H9 (cell line): ENCODE measurements at regions not wholly inside any gene's neighbourhood (a gene's known extent, or its start where the extent isn't known, plus 50 kb on each side); places are given as distances from the start of the nearest gene placed in this dataset.

Experiments
- DNase-seq: peaks from one replicate; pipeline ENCODE4 v3.0.0-alpha.2; 2017
- H2AFZ ChIP-seq: one replicate; pipeline ENCODE4 v1.6.1; 2013; ENCODE audit warnings: mild to moderate bottlenecking, low read length, control low read depth, moderate library complexity
- H2AK5ac ChIP-seq: 2 replicates; pipeline ENCODE4 v1.6.1; 2013; ENCODE audit warnings: low read length, control low read depth, mixed read lengths; ENCODE audit not compliant: insufficient read length
- H2BK120ac ChIP-seq: one replicate; pipeline ENCODE4 v1.6.1; 2013; ENCODE audit warnings: low read depth, mild to moderate bottlenecking, low read length, control low read depth, inconsistent platforms; ENCODE audit not compliant: poor library complexity, severe bottlenecking
- H2BK12ac ChIP-seq: 2 replicates; pipeline ENCODE4 v1.6.1; 2013; ENCODE audit warnings: low read length, control low read depth, mixed read lengths, low read depth; ENCODE audit not compliant: insufficient read length
- H2BK15ac ChIP-seq: 2 replicates; pipeline ENCODE4 v1.6.1; 2013; ENCODE audit warnings: low read depth, low read length, control low read depth
- H2BK20ac ChIP-seq: one replicate; pipeline ENCODE4 v1.6.1; 2013; ENCODE audit warnings: low read depth, mild to moderate bottlenecking, low read length, control low read depth, inconsistent platforms; ENCODE audit not compliant: poor library complexity, severe bottlenecking
- H2BK5ac ChIP-seq: 2 replicates; pipeline ENCODE4 v1.6.1; 2013; ENCODE audit warnings: low read length, control low read depth, mixed read lengths; ENCODE audit not compliant: insufficient read length
- H3K14ac ChIP-seq: 2 replicates; pipeline ENCODE4 v1.6.1; 2013; ENCODE audit warnings: low read length, control low read depth; ENCODE audit not compliant: insufficient read depth
- H3K18ac ChIP-seq: 2 replicates; pipeline ENCODE4 v1.6.1; 2013; ENCODE audit warnings: low read depth, mild to moderate bottlenecking, mixed read lengths, low read length, control low read depth; ENCODE audit not compliant: insufficient read length
- H3K23ac ChIP-seq: 2 replicates; pipeline ENCODE4 v1.6.1; 2013; ENCODE audit warnings: low read length, control low read depth, mixed read lengths, low read depth; ENCODE audit not compliant: insufficient read length
- H3K23me2 ChIP-seq: 2 replicates; pipeline ENCODE4 v1.6.1; 2013; ENCODE audit warnings: low read depth, mild to moderate bottlenecking, mixed read lengths, low read length, control low read depth; ENCODE audit not compliant: insufficient read length, poor library complexity, severe bottlenecking
- H3K27ac ChIP-seq: 2 replicates; pipeline ENCODE4 v1.5.1; 2013; ENCODE audit warnings: low read length, control low read depth, mixed read lengths, low read depth; ENCODE audit not compliant: insufficient read length
- H3K27me3 ChIP-seq: 2 replicates; pipeline ENCODE4 v1.6.1; 2013; ENCODE audit warnings: low read length, control low read depth, inconsistent platforms; ENCODE audit not compliant: insufficient read depth
- H3K4ac ChIP-seq: 2 replicates; pipeline ENCODE4 v1.6.1; 2013; ENCODE audit warnings: low read depth, mild to moderate bottlenecking, control low read depth, inconsistent platforms, low read length, moderate library complexity
- H3K4me1 ChIP-seq: 2 replicates; pipeline ENCODE4 v1.6.1; 2013; ENCODE audit warnings: low read length, control low read depth, inconsistent platforms; ENCODE audit not compliant: insufficient read depth
- H3K4me2 ChIP-seq: 2 replicates; pipeline ENCODE4 v1.6.1; 2013; ENCODE audit warnings: low read length, control low read depth, mixed read lengths; ENCODE audit not compliant: insufficient read length, insufficient read depth
- H3K56ac ChIP-seq: 2 replicates; pipeline ENCODE4 v1.6.1; 2013; ENCODE audit warnings: low read depth, mild to moderate bottlenecking, mixed read lengths, low read length, control low read depth; ENCODE audit not compliant: insufficient read length
- H3K79me1 ChIP-seq: 2 replicates; pipeline ENCODE4 v1.6.1; 2013; ENCODE audit warnings: low read depth, mild to moderate bottlenecking, moderate library complexity, low read length, control low read depth, inconsistent platforms; ENCODE audit not compliant: insufficient read depth, poor library complexity, severe bottlenecking
- H3K79me2 ChIP-seq: 2 replicates; pipeline ENCODE4 v1.6.1; 2013; ENCODE audit warnings: low read length, control low read depth, inconsistent platforms; ENCODE audit not compliant: insufficient read depth
- H3K9ac ChIP-seq: 2 replicates; pipeline ENCODE4 v1.6.1; 2013; ENCODE audit warnings: low read length, control low read depth, mixed read lengths; ENCODE audit not compliant: insufficient read length; ENCODE audit errors: extremely low read depth
- H3K9me3 ChIP-seq: one replicate; pipeline ENCODE4 v1.6.1; 2013; ENCODE audit warnings: low read depth, low read length, inconsistent platforms; ENCODE audit not compliant: control insufficient read depth
- H3T11ph ChIP-seq: one replicate; pipeline ENCODE4 v1.6.1; 2013; ENCODE audit warnings: mild to moderate bottlenecking, low read length, control low read depth, inconsistent platforms
- H4K20me1 ChIP-seq: one replicate; pipeline ENCODE4 v1.6.1; 2013; ENCODE audit not compliant: control insufficient read depth, insufficient read length, insufficient read depth
- H4K5ac ChIP-seq: 2 replicates; pipeline ENCODE4 v1.6.1; 2013; ENCODE audit warnings: low read depth, mild to moderate bottlenecking, mixed read lengths, low read length, control low read depth; ENCODE audit not compliant: insufficient read length
- H4K8ac ChIP-seq: replicated peaks from 2 replicates; pipeline ENCODE4 v1.6.1; 2013; ENCODE audit warnings: low read length, control low read depth, mixed read lengths, low read depth; ENCODE audit not compliant: insufficient read length
- H4K91ac ChIP-seq: 2 replicates; pipeline ENCODE4 v1.6.1; 2013; ENCODE audit warnings: low read depth, mild to moderate bottlenecking, moderate library complexity, mixed read lengths, low read length, control low read depth; ENCODE audit not compliant: insufficient read length
- H3K27ac Mint-ChIP-seq, 3 experiments: 2 replicates in 2 of 3; 3 replicates in 1 of 3; pipeline ENCODE4 v1.8.0; 2020 to 2021; ENCODE audit warnings: mixed read lengths in 3 of 3, mild to moderate bottlenecking in 1 of 3, moderate library complexity in 1 of 3
- H3K27me3 Mint-ChIP-seq: 2 replicates; pipeline ENCODE4 v1.8.0; 2021; ENCODE audit warnings: low read depth, mild to moderate bottlenecking, moderate library complexity, mixed read lengths
- H3K36me3 Mint-ChIP-seq, 3 experiments: 2 replicates in 2 of 3; 3 replicates in 1 of 3; pipeline ENCODE4 v1.8.0; 2020 to 2021; ENCODE audit warnings: low read depth in 3 of 3, mixed read lengths in 3 of 3; ENCODE audit not compliant: insufficient read depth in 1 of 3
- H3K4me1 Mint-ChIP-seq, 2 experiments: 2 replicates each; pipeline ENCODE4 v1.8.0; 2020; ENCODE audit warnings: mixed read lengths in 2 of 2
- H3K4me3 Mint-ChIP-seq, 2 experiments: 2 replicates in 1 of 2; 3 replicates in 1 of 2; pipeline ENCODE4 v1.8.0; 2020 to 2021; ENCODE audit warnings: mild to moderate bottlenecking in 2 of 2, mixed read lengths in 2 of 2, moderate library complexity in 1 of 2
- H3K9me3 Mint-ChIP-seq, 2 experiments: 2 replicates in 1 of 2; 3 replicates in 1 of 2; pipeline ENCODE4 v1.8.0; 2020; ENCODE audit warnings: mild to moderate bottlenecking in 2 of 2, mixed read lengths in 2 of 2, moderate library complexity in 1 of 2
- WGBS: extraction: QIAGEN DNeasy Blood & Tissue Kit; methylation state at CpG from one replicate; pipeline ENCODE4 v1.1.7; 2013; ENCODE audit warnings: missing lambda C conversion rate, low lambda C conversion rate, mixed read lengths; ENCODE audit not compliant: insufficient read length; ENCODE audit errors: extremely low coverage; 5-methylcytosine and 5-hydroxymethylcytosine counted together
- TF ChIP-seq, protein P1 (sequence below): fragments of 200-600 bp; sonication (generic); conservative IDR thresholded peaks from 3 replicates; pipeline ENCODE4 v1.8.0; 2021; ENCODE audit warnings: antibody characterized with exemption, mild to moderate bottlenecking

DNA sequence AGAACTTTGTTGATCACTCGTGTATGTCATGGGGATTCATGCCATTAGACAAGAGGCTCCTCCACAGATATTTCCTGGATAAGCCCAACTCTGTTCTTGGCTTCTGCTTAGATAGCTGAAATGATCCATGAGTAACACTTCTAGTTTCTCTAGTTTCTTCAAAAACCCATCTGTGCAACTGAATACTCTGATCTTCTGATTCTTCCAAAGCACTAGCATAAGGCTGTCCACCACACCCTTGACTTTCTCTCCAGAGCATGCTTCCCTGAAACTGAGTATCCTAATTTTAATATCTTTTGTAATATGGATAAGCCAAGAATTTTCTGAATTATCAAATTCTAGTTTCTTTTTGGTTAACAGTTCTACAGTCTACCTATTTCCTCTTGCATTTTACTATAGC, 118.6 kb upstream of the TAPT1 start:
- no peak overlapping the region for H2AFZ ChIP-seq

More for the DNA sequence above, 118.6 kb upstream of the TAPT1 start:
- no peak overlapping the region for H2BK120ac ChIP-seq
- H4K8ac ChIP-seq: no peak overlapping the region
- no peaks in the 10 kb centered on the region for H3K27me3 ChIP-seq
- no peaks in the 10 kb centered on the region for H3K4me1 ChIP-seq
- H3T11ph ChIP-seq: no peak overlapping the region
- no peak overlapping the region for H3K14ac ChIP-seq
- no peak overlapping the region for H2BK12ac ChIP-seq
- H3K36me3 Mint-ChIP-seq: no peaks in the 10 kb centered on the region; a peak in 1 of 7 replicates
- no peak overlapping the region for H2BK15ac ChIP-seq
- H3K79me2 ChIP-seq: no peaks in the 10 kb centered on the region
- no peak overlapping the region for H2BK5ac ChIP-seq
- H3K27ac Mint-ChIP-seq: no peak overlapping the region
- H3K4me1 Mint-ChIP-seq: peaks cover 4 to 9% of the 10 kb centered on the region in 2 experiments
- H3K9me3 Mint-ChIP-seq: no peaks in the 10 kb centered on the region
- H3K9me3 ChIP-seq: no peaks in the 10 kb centered on the region
- H3K4me2 ChIP-seq: no peak overlapping the region
- TF ChIP-seq, protein P1, sequence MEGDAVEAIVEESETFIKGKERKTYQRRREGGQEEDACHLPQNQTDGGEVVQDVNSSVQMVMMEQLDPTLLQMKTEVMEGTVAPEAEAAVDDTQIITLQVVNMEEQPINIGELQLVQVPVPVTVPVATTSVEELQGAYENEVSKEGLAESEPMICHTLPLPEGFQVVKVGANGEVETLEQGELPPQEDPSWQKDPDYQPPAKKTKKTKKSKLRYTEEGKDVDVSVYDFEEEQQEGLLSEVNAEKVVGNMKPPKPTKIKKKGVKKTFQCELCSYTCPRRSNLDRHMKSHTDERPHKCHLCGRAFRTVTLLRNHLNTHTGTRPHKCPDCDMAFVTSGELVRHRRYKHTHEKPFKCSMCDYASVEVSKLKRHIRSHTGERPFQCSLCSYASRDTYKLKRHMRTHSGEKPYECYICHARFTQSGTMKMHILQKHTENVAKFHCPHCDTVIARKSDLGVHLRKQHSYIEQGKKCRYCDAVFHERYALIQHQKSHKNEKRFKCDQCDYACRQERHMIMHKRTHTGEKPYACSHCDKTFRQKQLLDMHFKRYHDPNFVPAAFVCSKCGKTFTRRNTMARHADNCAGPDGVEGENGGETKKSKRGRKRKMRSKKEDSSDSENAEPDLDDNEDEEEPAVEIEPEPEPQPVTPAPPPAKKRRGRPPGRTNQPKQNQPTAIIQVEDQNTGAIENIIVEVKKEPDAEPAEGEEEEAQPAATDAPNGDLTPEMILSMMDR: no peak
- DNase-seq: no peak
- H4K5ac ChIP-seq: no peak overlapping the region
- H3K56ac ChIP-seq: no peak overlapping the region
- no peaks in the 10 kb centered on the region for H3K79me1 ChIP-seq
- no peak overlapping the region for H3K4ac ChIP-seq
- H3K27me3 Mint-ChIP-seq: peaks cover 2% of the 10 kb centered on the region; the same call in 1 of the 2 replicates
- no peaks in the 10 kb centered on the region for H4K20me1 ChIP-seq
- no peak overlapping the region for H2BK20ac ChIP-seq
- no peak overlapping the region for H3K9ac ChIP-seq
- no CpG with 5 or more reads among the region's 1 CpG for WGBS
- no peak overlapping the region for H2AK5ac ChIP-seq
- no peak overlapping the region for H3K4me3 Mint-ChIP-seq
- no peak overlapping the region for H3K23ac ChIP-seq
- no peak overlapping the region for H4K91ac ChIP-seq
- H3K23me2 ChIP-seq: no peaks in the 10 kb centered on the region
- no peak overlapping the region for H3K18ac ChIP-seq
- no peak overlapping the region for H3K27ac ChIP-seq
